RWPE1 (cell line): ENCODE measurements at regions not wholly inside any gene's neighbourhood (a gene's known extent, or its start where the extent isn't known, plus 50 kb on each side); places are given as distances from the start of the nearest gene placed in this dataset.

ENCODE experiments used
- CTCF ChIA-PET: fragments of 350-600 bp; sonication (Branson Sonifier 250); formaldehyde crosslinking; extraction: SDS; loops from one replicate; lab custom pipeline; 2021; lab: Yijun Ruan, JAX
- POLR2A ChIA-PET: fragments of 400-600 bp; formaldehyde crosslinking; extraction: SDS; loops from one replicate; lab custom pipeline; 2020; ENCODE audit warnings: antibody characterized with exemption; ENCODE audit not compliant: low non-redundant PET; lab: Yijun Ruan, JAX
- DNase-seq: peaks from one replicate; pipeline ENCODE4 v3.0.0; 2012; ENCODE audit warnings: low spot score
- H3K27ac ChIP-seq: fragments of 450-650 bp; 2 replicates; pipeline ENCODE4 v1.5.1; 2017
- CTCF ChIP-seq: fragments of 450-650 bp; conservative IDR thresholded peaks from 2 replicates; pipeline ENCODE4 v1.5.1; 2017; ENCODE audit warnings: low read depth, mild to moderate bottlenecking

GRCh38 chr6:152836523-152836922, 85.9 kb downstream of the VIP start:
- no peak overlapping the region for H3K27ac ChIP-seq
- POLR2A ChIA-PET: no interaction called here
- CTCF ChIA-PET: no interaction called here
- DNase-seq: no peak
- TF ChIP-seq CTCF: no peak

- CTCF ChIA-PET: interaction anchor here (0.5 kb wide), 1 partner anchor 434 kb away, joined by 3 read pairs; no protein-coding TSS in a partner anchor
- H3K27ac ChIP-seq: no peak overlapping the region
- POLR2A ChIA-PET: no interaction called here
- DNase-seq: no peak
- TF ChIP-seq CTCF: no peak
These were observed 94.8 kb downstream of the VIP start for GRCh38 chr6:152845421-152845820.

- POLR2A ChIA-PET: no interaction called here
- CTCF ChIA-PET: no interaction called here
- TF ChIP-seq CTCF: no peak
- no peak for DNase-seq
- H3K27ac ChIP-seq: no peak overlapping the region
These were observed 96.2 kb downstream of the VIP start for GRCh38 chr6:152846825-152847224.

- ChIA-PET POLR2A (no interaction called here), CTCF (interaction anchor here (0.7 kb wide), 2 partner anchors 365 to 995 kb away, joined by 3 read pairs; no protein-coding TSS in a partner anchor)
- TF ChIP-seq CTCF: no peak
- no peak for DNase-seq
- no peak overlapping the region for H3K27ac ChIP-seq
These were observed 98.3 kb downstream of the VIP start for GRCh38 chr6:152848919-152849318.

GRCh38 chr6:152854086-152854795, 103.6 kb downstream of the VIP start:
- ChIA-PET CTCF (no interaction called here), POLR2A (no interaction called here)
- no peak for DNase-seq
- no peak overlapping the region for H3K27ac ChIP-seq
- no peak for TF ChIP-seq CTCF

GRCh38 chr6:152858141-152858540, 107.5 kb downstream of the VIP start:
- no peak for TF ChIP-seq CTCF
- no peak overlapping the region for H3K27ac ChIP-seq
- DNase-seq: no peak
- ChIA-PET POLR2A (no interaction called here), CTCF (no interaction called here)
